ENCODE measurements at regions not wholly inside any gene's neighbourhood (a gene's known extent, or its start where the extent isn't known, plus 50 kb on each side); places are given as distances from the start of the nearest gene placed in this dataset.

DNA sequence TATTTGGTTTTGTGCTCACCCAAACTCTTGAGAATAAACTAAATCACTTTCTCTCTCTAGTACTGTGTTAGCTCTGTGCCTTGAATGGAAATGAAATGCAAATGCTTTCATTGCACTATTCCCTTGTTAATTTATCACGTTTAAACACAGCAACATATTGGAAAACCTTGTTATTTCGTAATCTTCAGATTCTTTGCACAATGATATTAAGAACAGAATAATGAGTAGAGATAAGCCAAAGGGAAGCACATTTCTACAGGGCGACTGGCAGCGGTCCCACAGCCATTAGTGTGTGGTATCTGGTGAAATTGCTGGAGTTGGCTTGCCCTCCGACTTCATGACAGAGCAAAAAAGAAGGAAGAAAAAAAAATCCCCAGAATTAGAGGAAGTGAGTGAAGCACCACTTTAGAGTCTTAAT is 166.1 kb upstream of the E2F7 start:
- TF ChIP-seq CTCF (conservative IDR thresholded peaks at IDR 0.05 in 1 of 2, IDR thresholded peaks at IDR 0.05 in 1 of 2; ENCODE audit: extremely low read depth in 1 of 2, insufficient read depth in 1 of 2, low read depth in 1 of 2, low read length in 2 of 2) = no peak
- TF ChIP-seq EZH2 (IDR thresholded peaks at IDR 0.05; ENCODE audit: borderline replicate concordance, low read length) = no peak
